SK-N-SH (cell line): ENCODE measurements at regions not wholly inside any gene's neighbourhood (a gene's known extent, or its start where the extent isn't known, plus 50 kb on each side); places are given as distances from the start of the nearest gene placed in this dataset.

Source experiments
- MXI1 ChIP-seq: IDR thresholded peaks from 2 replicates; pipeline ENCODE4 v1.6.1; 2012; ENCODE audit warnings: mild to moderate bottlenecking, low read depth, low read length, improper control_type of control experiment
- TF ChIP-seq, protein P1 (sequence below): IDR thresholded peaks from 2 replicates; pipeline ENCODE4; 2012
- TF ChIP-seq, protein P2 (sequence below): fragments of 200-600 bp; sonication (generic); IDR thresholded peaks from 2 replicates; pipeline ENCODE4 v1.6.1; 2017; ENCODE audit warnings: antibody characterized with exemption, mild to moderate bottlenecking, moderate library complexity

DNA sequence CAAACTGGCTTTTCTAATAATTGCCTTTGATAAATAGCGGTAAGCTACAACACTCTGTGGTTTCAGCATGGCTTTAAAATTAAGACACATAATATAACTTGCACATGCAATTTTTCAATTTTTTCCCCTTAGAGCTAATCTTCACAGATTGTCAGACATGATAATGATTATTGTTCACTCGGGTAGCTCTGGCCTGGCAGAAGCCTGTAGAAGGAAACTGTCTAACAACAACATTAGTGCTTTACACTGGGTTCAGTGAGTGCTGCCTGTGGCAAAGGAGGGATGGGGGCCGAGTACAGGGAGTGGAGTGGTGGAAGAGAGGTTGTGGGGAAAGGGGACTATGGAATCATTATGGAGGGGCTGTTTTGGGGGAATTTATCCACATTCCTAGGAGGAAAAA lies 67.2 kb upstream of the AUTS2 start:
- TF ChIP-seq, protein P1, sequence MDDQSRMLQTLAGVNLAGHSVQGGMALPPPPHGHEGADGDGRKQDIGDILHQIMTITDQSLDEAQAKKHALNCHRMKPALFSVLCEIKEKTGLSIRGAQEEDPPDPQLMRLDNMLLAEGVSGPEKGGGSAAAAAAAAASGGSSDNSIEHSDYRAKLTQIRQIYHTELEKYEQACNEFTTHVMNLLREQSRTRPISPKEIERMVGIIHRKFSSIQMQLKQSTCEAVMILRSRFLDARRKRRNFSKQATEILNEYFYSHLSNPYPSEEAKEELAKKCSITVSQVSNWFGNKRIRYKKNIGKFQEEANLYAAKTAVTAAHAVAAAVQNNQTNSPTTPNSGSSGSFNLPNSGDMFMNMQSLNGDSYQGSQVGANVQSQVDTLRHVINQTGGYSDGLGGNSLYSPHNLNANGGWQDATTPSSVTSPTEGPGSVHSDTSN, result no peak
- TF ChIP-seq, protein P2, sequence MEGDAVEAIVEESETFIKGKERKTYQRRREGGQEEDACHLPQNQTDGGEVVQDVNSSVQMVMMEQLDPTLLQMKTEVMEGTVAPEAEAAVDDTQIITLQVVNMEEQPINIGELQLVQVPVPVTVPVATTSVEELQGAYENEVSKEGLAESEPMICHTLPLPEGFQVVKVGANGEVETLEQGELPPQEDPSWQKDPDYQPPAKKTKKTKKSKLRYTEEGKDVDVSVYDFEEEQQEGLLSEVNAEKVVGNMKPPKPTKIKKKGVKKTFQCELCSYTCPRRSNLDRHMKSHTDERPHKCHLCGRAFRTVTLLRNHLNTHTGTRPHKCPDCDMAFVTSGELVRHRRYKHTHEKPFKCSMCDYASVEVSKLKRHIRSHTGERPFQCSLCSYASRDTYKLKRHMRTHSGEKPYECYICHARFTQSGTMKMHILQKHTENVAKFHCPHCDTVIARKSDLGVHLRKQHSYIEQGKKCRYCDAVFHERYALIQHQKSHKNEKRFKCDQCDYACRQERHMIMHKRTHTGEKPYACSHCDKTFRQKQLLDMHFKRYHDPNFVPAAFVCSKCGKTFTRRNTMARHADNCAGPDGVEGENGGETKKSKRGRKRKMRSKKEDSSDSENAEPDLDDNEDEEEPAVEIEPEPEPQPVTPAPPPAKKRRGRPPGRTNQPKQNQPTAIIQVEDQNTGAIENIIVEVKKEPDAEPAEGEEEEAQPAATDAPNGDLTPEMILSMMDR, result no peak
- TF ChIP-seq MXI1, result no peak
